GM20000 (cell line): ENCODE measurements at regions not wholly inside any gene's neighbourhood (a gene's known extent, or its start where the extent isn't known, plus 50 kb on each side); places are given as distances from the start of the nearest gene placed in this dataset.
A peak's percentile ranks its signal among the peaks of the same experiment; 100 is the strongest.
"Not testable (repeated sequence)": the region's sequence is repeated elsewhere in the genome, so short reads cannot be mapped to it uniquely, and the experiment has no call there.

Experiments used
- DNase-seq: peaks from one replicate; pipeline ENCODE4 v3.0.0; 2012; ENCODE audit warnings: low spot score
- TF ChIP-seq, protein P1 (sequence below): IDR thresholded peaks from 2 replicates; pipeline ENCODE4 v1.5.1; 2012; ENCODE audit warnings: mild to moderate bottlenecking, control low read depth; ENCODE audit errors: extremely low read depth, missing control alignments

DNA sequence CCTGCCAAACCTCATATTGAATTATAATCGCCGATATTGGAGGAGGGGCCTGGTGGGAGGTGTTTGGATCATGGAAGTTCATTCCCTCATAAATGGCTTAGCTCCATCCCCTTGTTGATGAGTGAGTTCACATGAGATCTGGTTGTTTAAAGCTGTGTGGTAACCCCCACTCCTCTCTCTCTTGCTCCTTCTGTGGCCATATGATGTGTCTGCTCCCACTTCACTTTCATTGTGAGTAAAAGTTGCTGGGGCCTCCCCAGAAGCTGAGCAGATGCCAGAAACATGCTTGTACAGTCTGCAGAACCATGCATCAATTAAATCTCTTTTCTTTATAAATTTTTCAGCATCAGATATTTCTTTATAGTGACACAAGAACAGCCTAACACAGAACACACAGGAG is 929.0 kb upstream of the FAT3 start:
- DNase-seq = no peak
- TF ChIP-seq, protein P1, sequence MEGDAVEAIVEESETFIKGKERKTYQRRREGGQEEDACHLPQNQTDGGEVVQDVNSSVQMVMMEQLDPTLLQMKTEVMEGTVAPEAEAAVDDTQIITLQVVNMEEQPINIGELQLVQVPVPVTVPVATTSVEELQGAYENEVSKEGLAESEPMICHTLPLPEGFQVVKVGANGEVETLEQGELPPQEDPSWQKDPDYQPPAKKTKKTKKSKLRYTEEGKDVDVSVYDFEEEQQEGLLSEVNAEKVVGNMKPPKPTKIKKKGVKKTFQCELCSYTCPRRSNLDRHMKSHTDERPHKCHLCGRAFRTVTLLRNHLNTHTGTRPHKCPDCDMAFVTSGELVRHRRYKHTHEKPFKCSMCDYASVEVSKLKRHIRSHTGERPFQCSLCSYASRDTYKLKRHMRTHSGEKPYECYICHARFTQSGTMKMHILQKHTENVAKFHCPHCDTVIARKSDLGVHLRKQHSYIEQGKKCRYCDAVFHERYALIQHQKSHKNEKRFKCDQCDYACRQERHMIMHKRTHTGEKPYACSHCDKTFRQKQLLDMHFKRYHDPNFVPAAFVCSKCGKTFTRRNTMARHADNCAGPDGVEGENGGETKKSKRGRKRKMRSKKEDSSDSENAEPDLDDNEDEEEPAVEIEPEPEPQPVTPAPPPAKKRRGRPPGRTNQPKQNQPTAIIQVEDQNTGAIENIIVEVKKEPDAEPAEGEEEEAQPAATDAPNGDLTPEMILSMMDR = no peak

DNA sequence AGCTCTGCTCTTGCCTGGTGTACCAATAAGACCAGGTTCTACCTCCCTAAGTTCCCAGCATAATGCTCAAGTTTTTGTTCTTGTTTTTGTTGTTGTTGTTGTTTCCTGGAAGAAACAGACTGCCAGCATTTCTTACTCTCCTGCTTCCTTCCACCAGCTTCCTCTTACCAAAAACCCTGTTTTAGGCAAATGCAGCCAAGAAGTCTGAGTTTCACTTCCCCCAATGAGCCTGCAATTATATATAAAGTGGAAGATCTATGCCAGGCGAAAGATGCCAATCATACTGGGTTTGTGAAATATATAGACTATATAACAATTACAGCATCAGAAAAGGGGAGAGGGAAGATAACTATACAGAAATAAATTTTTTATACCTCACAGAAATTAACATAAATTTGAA is 931.5 kb upstream of the FAT3 start:
- TF ChIP-seq, protein P1 = no peak
- DNase-seq = no peak

DNA sequence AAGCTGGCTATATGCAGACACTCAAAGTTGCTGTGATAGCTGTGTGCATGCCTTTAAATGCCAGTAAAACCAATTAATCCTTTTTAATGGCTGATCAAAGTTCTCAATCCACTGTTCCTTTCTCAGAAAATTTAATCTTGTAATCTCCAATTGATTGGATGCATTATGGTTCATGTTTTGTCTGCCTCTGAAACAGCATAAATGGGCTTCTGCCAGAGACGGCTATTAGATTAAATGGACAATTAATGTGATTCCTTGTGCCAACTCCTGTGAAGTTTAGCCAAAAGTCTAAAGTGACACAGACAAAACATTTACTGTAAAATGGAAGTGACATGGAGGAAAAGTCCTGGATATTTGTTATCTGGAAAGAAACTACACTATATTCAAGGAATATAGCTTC is 952.5 kb upstream of the FAT3 start:
- no peak for DNase-seq

DNA sequence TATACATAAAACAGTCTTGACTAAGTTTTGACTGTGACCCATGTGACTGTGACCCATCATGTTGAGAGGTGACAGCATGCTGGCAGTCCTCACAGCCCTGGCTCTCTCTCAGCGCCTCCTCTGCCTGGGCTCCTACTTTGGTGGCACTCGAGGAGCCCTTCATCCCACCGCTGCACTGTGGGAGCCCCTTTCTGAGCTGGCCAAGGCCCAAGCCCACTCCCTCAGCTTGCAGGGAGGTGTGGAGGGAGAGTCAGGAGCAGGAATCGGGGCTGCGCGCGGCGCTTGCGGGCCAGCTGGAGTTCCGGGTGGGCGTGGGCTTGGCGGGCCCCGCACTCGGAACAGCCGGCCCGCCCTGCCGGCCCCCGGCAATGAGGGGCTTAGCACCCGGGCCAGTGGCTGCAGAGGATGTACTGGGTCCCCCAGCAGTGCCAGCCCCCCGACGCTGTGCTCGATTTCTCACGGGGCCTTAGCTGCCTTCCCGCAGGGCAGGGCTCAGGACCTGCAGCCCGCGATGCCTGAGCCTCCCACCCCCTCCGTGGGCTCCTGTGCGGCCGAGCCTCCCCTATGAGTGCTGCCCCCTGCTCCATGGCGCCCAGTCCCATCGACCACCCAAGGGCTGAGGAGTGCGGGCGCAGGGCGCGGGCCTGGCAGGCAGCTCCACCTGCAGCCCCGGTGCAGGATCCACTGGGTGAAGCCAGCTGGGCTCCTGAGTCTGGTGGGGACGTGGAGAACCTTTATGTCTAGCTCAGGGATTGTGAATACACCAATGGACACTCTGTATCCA is 955.9 kb upstream of the FAT3 start:
- DNase-seq = not testable (repeated sequence)

More for the DNA sequence above, 952.5 kb upstream of the FAT3 start:
- TF ChIP-seq, protein P1 = no peak

DNA sequence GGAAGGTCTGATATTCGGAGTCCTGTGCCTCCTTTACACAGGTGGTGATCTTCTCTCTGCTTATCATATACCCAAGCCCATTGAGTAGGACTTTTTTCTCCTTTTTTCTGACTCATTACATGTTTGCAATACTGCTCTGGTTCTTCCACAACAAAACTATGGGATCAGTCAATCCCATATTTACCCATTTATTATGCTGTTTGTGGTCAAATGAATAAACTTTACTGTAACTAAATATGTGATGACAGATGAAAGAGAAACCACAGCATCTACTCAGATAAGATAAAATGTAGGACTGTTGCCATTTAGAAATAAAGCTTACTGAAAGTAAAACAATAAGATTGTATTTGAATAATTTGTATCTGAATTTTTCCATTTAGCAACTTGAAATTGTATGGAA is 958.7 kb upstream of the FAT3 start:
- DNase-seq = no peak
- TF ChIP-seq, protein P1 = no peak

DNA sequence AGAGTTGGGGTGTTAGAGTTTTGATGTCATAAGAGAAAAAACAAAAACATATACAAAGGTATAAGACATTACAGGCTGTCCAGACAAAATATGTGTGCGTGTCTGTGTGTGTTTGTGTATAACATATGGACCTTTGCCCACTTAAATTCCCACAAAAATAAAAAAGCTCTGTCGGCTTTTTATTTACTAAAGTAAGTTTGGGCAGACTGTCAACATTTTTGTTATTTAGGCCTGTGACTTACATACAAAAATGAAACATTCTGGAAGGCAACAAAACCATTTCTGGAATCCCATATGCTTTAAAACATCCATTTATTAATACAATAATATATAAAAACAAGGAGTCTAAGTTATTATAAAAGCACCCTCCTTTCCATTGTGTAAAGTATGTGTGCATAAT is 960.1 kb upstream of the FAT3 start:
- no peak for DNase-seq
- TF ChIP-seq, protein P1 = no peak

DNA sequence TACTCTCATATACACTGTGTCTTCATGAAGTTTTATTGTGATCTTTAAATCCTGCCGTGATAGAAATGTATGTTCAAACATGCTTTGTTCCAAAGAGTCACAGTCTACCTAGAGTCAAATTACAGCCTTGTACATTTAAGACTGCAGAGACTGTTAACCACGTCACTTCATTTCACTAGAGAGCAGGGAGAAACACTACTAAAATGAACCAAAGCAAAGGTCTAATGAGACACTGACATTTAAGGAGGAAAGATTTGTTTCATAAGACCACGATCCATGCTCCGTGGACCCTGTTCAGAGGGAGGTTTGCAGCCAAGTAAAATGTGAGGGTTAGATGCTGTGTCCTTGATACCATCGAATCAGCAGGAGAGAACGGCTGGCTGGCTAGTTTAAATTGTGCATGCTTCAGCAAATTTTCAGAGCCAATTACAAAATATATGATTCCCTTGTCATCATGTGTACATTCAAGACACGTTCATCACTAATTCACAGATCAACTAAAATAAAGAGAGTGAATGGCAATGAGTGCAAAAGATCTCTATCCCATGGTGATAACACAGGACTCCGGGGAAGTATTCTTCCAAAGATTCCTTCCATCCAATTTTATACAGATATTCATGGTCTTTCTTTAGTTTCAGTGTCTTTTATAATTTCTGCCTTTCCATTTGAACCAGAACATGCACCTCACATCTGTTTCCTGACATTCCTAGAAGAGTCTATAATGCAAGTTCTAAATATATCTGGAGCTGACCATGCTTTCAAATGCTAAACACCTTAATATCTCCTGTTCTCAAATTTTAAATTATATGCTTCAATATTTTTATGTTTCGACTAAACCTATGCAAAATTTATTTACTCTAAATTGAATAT is 960.9 kb upstream of the FAT3 start:
- TF ChIP-seq, protein P1 = no peak
- no peak for DNase-seq

DNA sequence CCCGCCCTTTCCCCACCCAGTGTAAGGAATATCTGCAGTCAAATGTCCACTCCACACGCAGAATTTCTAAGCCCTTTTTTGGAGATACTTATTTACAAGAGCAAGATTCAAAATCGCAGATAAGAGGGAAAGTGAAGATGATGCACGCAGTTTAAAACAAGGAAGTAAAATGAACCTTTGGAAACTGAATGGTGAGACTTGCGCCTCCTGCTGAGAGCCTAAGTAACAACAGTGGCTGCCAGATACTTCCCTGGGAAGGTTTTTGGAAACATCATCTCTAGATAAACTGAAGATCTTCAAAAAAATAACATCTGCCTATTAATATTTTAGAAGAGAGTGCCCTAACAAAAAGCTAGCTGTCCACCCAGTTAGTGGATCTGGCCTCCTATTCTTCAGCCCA is 963.1 kb upstream of the FAT3 start:
- DNase-seq = no peak
- TF ChIP-seq, protein P1 = peak; percentile 14
